ENCODE measurements at regions not wholly inside any gene's neighbourhood (a gene's known extent, or its start where the extent isn't known, plus 50 kb on each side); places are given as distances from the start of the nearest gene placed in this dataset.

GRCh38 chr7:85566095-85566794 lies 379.4 kb upstream of the SEMA3D start:
- TF ChIP-seq, protein P1, sequence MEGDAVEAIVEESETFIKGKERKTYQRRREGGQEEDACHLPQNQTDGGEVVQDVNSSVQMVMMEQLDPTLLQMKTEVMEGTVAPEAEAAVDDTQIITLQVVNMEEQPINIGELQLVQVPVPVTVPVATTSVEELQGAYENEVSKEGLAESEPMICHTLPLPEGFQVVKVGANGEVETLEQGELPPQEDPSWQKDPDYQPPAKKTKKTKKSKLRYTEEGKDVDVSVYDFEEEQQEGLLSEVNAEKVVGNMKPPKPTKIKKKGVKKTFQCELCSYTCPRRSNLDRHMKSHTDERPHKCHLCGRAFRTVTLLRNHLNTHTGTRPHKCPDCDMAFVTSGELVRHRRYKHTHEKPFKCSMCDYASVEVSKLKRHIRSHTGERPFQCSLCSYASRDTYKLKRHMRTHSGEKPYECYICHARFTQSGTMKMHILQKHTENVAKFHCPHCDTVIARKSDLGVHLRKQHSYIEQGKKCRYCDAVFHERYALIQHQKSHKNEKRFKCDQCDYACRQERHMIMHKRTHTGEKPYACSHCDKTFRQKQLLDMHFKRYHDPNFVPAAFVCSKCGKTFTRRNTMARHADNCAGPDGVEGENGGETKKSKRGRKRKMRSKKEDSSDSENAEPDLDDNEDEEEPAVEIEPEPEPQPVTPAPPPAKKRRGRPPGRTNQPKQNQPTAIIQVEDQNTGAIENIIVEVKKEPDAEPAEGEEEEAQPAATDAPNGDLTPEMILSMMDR (IDR thresholded peaks at IDR 0.05), result no peak
- TF ChIP-seq POLR2A (IDR thresholded peaks at IDR 0.05) (no peak), POLR2AphosphoS5 (IDR thresholded peaks at IDR 0.05) (no peak), EP300 (IDR thresholded peaks at IDR 0.05) (no peak)
